Liver (tissue), 8 donors: ENCODE measurements at regions not wholly inside any gene's neighbourhood (a gene's known extent, or its start where the extent isn't known, plus 50 kb on each side); places are given as distances from the start of the nearest gene placed in this dataset.

Experiments
- DNase-seq: peaks from one replicate; pipeline ENCODE4 v3.0.0-alpha.2; 2017; ENCODE audit warnings: low spot score
- H3K27ac ChIP-seq, 2 donors: one replicate each; pipeline ENCODE4 v1.7.0; 2013; ENCODE audit warnings: inconsistent platforms in 2 of 2, low read length in 2 of 2, control low read depth in 1 of 2, low read depth in 1 of 2, mild to moderate bottlenecking in 1 of 2
- H3K27me3 ChIP-seq, 4 donors: one replicate each; pipeline versions ENCODE4 v1.6.1 to v1.7.0; 2013; ENCODE audit warnings: low read length in 3 of 4, inconsistent platforms in 1 of 4, mild to moderate bottlenecking in 1 of 4, moderate library complexity in 1 of 4; ENCODE audit not compliant: control insufficient read depth in 4 of 4, insufficient read depth in 4 of 4
- H3K36me3 ChIP-seq, 4 donors: one replicate each; pipeline versions ENCODE4 v1.6.1 to v1.7.0; 2013; ENCODE audit warnings: low read length in 3 of 4, mild to moderate bottlenecking in 3 of 4, low read depth in 1 of 4, moderate library complexity in 1 of 4; ENCODE audit not compliant: control insufficient read depth in 4 of 4, insufficient read depth in 3 of 4
- H3K4me1 ChIP-seq, 4 donors: one replicate each; pipeline versions ENCODE4 v1.6.1 to v1.7.0; 2013; ENCODE audit warnings: low read length in 3 of 4, mild to moderate bottlenecking in 3 of 4, moderate library complexity in 1 of 4; ENCODE audit not compliant: control insufficient read depth in 4 of 4, insufficient read depth in 4 of 4
- H3K4me3 ChIP-seq, 3 donors: one replicate each; pipeline versions ENCODE4 v1.6.1 to v1.7.0; 2013; ENCODE audit warnings: low read length in 3 of 3, control low read depth in 1 of 3, low read depth in 1 of 3, mild to moderate bottlenecking in 1 of 3
- H3K9ac ChIP-seq, 2 donors: one replicate each; pipeline ENCODE4 v1.7.0; 2013; ENCODE audit warnings: low read length in 2 of 2, mild to moderate bottlenecking in 2 of 2, moderate library complexity in 2 of 2, control low read depth in 1 of 2, low read depth in 1 of 2
- H3K9me3 ChIP-seq, 4 donors: one replicate each; pipeline versions ENCODE4 v1.6.1 to v1.7.0; 2013; ENCODE audit warnings: low read length in 3 of 4; ENCODE audit not compliant: control insufficient read depth in 4 of 4
- EGR1 ChIP-seq, 2 donors: IDR thresholded peaks; 2 replicates each; pipeline ENCODE4 v1.6.1; 2016 to 2018; ENCODE audit warnings: antibody characterized with exemption in 2 of 2, low read depth in 2 of 2
- FOXA1 ChIP-seq: IDR thresholded peaks from 2 replicates; pipeline ENCODE4 v1.6.1; 2016; ENCODE audit warnings: antibody characterized with exemption
- GABPA ChIP-seq, 2 donors: IDR thresholded peaks in 1 of 2; conservative IDR thresholded peaks in 1 of 2; 2 replicates each; pipeline ENCODE4 v1.6.1; 2016; ENCODE audit warnings: antibody characterized with exemption in 2 of 2, mild to moderate bottlenecking in 1 of 2, moderate library complexity in 1 of 2
- HNF4A ChIP-seq, 2 donors: conservative IDR thresholded peaks; 2 replicates each; pipeline ENCODE4 v1.6.1; 2016; ENCODE audit warnings: antibody characterized with exemption in 2 of 2, mild to moderate bottlenecking in 2 of 2
- JUND ChIP-seq, 2 donors: IDR thresholded peaks; 2 replicates each; pipeline ENCODE4 v1.6.1; 2016; ENCODE audit warnings: antibody characterized with exemption in 2 of 2
- NR2F2 ChIP-seq: IDR thresholded peaks from 2 replicates; pipeline ENCODE4 v1.6.1; 2016; ENCODE audit warnings: antibody characterized with exemption
- RAD21 ChIP-seq, 2 donors: IDR thresholded peaks; 2 replicates each; pipeline ENCODE4 v1.6.1; 2016; ENCODE audit warnings: antibody characterized with exemption in 2 of 2, mild to moderate bottlenecking in 2 of 2
- REST ChIP-seq: IDR thresholded peaks from 2 replicates; pipeline ENCODE4 v1.6.1; 2016; ENCODE audit warnings: antibody characterized with exemption, mild to moderate bottlenecking
- RXRA ChIP-seq, 2 donors: IDR thresholded peaks; 2 replicates each; pipeline ENCODE4 v1.6.1; 2017 to 2018; ENCODE audit warnings: antibody characterized with exemption in 2 of 2, mild to moderate bottlenecking in 1 of 2
- SP1 ChIP-seq: IDR thresholded peaks from 2 replicates; pipeline ENCODE4 v1.6.1; 2018; ENCODE audit warnings: antibody characterized with exemption, mild to moderate bottlenecking
- TAF1 ChIP-seq: conservative IDR thresholded peaks from 2 replicates; pipeline ENCODE4 v1.6.1; 2016; ENCODE audit warnings: antibody characterized with exemption, mild to moderate bottlenecking
- WGBS: extraction: QIAGEN DNeasy Blood & Tissue Kit; methylation state at CpG from one replicate; pipeline ENCODE4 v1.1.7; 2013; 5-methylcytosine and 5-hydroxymethylcytosine counted together
- TF ChIP-seq, protein P1 (sequence below): fragments of 150-350 bp; IDR thresholded peaks from 2 replicates; pipeline ENCODE4 v1.5.1; 2017; ENCODE audit warnings: improper control_type of control experiment, low read depth, low read length; ENCODE audit not compliant: missing input control
- TF ChIP-seq, protein P2 (sequence below): IDR thresholded peaks from 2 replicates; pipeline ENCODE4 v1.6.1; 2016; ENCODE audit warnings: antibody characterized with exemption
- TF ChIP-seq, protein P3 (sequence below): IDR thresholded peaks from 2 replicates; pipeline ENCODE4 v1.6.1; 2016; ENCODE audit warnings: antibody characterized with exemption
- donor health status: healthy.
- donor health status: healthy.
- donor health status: healthy.
- donor health status: healthy.
- donor health status: healthy.

DNA sequence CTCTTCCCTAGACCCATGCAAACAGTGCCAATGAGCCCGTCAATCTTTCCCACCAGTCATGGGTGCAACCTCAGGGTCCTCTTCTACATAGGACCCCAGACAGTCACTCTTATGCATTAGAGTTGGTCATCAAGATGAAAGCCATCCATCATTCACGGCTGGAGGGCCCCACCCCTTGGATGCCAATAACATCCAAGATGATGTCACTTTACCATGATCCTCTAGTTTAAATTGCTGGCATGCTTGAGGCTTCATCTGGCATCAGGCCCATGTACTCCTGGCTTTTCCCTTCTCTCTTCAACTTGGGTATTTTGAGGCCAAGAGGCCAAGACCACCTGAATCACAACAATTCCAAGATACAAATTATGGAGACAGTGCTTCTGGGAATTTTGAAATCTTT lies 91.1 kb upstream of the MAPK4 start (continued):
- TF ChIP-seq, protein P1, sequence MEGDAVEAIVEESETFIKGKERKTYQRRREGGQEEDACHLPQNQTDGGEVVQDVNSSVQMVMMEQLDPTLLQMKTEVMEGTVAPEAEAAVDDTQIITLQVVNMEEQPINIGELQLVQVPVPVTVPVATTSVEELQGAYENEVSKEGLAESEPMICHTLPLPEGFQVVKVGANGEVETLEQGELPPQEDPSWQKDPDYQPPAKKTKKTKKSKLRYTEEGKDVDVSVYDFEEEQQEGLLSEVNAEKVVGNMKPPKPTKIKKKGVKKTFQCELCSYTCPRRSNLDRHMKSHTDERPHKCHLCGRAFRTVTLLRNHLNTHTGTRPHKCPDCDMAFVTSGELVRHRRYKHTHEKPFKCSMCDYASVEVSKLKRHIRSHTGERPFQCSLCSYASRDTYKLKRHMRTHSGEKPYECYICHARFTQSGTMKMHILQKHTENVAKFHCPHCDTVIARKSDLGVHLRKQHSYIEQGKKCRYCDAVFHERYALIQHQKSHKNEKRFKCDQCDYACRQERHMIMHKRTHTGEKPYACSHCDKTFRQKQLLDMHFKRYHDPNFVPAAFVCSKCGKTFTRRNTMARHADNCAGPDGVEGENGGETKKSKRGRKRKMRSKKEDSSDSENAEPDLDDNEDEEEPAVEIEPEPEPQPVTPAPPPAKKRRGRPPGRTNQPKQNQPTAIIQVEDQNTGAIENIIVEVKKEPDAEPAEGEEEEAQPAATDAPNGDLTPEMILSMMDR, result no peak
- TF ChIP-seq JUND (IDR thresholded peaks at IDR 0.05) (no peak), RAD21 (IDR thresholded peaks at IDR 0.05) (no peak), HNF4A (conservative IDR thresholded peaks at IDR 0.05) (no peak), FOXA1 (no peak), NR2F2 (no peak), RXRA (IDR thresholded peaks at IDR 0.05) (no peak), EGR1 (IDR thresholded peaks at IDR 0.05; ENCODE audit: low read depth in 2 of 2) (no peak)

- H3K36me3 ChIP-seq, result no peaks in the 10 kb centered on the region
- 61% methylated on average over 6 of the region's 6 CpGs for WGBS
- no peaks in the 10 kb centered on the region for H3K9me3 ChIP-seq
- H3K27me3 ChIP-seq, result no peaks in the 10 kb centered on the region
- no peak overlapping the region for H3K4me3 ChIP-seq
- no peak for DNase-seq
- TF ChIP-seq RAD21 (IDR thresholded peaks at IDR 0.05) (peak in 1 of 2 donors; percentile 36), RXRA (IDR thresholded peaks at IDR 0.05) (peak; percentile 11 to 21), SP1 (peak; percentile 54), HNF4A (conservative IDR thresholded peaks at IDR 0.05) (peak in 1 of 2 donors; percentile 25), FOXA1 (no peak)
- TF ChIP-seq, protein P2, sequence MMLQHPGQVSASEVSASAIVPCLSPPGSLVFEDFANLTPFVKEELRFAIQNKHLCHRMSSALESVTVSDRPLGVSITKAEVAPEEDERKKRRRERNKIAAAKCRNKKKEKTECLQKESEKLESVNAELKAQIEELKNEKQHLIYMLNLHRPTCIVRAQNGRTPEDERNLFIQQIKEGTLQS, result no peak
- no peak overlapping the region for H3K9ac ChIP-seq
- H3K27ac ChIP-seq, result peak overlapping the region in 1 of 2 donors; percentile 59
- H3K4me1 ChIP-seq, result peaks cover 0 to 17% (median 12%) of the 10 kb centered on the region in 4 donors
These were observed 90.5 kb upstream of the MAPK4 start for GRCh38 chr18:50469380-50469781.

- H3K9me3 ChIP-seq, result no peaks in the 10 kb centered on the region
- TF ChIP-seq, protein P3, sequence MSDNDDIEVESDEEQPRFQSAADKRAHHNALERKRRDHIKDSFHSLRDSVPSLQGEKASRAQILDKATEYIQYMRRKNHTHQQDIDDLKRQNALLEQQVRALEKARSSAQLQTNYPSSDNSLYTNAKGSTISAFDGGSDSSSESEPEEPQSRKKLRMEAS, result no peak
- TF ChIP-seq TAF1 (no peak), HNF4A (conservative IDR thresholded peaks at IDR 0.05) (no peak), RAD21 (IDR thresholded peaks at IDR 0.05) (no peak), REST (no peak), GABPA (IDR thresholded peaks at IDR 0.05 in 1 of 2, conservative IDR thresholded peaks at IDR 0.05 in 1 of 2) (no peak), JUND (IDR thresholded peaks at IDR 0.05) (no peak)
- TF ChIP-seq, protein P2, result no peak
- WGBS, result 89% methylated on average over 1 of the region's 1 CpG
- no peak overlapping the region for H3K9ac ChIP-seq
- no peaks in the 10 kb centered on the region for H3K27me3 ChIP-seq
- DNase-seq, result no peak
- no peak overlapping the region for H3K4me3 ChIP-seq
- no peak overlapping the region for H3K27ac ChIP-seq
- H3K36me3 ChIP-seq, result no peaks in the 10 kb centered on the region
- H3K4me1 ChIP-seq, result peaks cover 0 to 24% (median 11%) of the 10 kb centered on the region in 4 donors
These were observed 86.9 kb upstream of the MAPK4 start for GRCh38 chr18:50472941-50473340.
